GM18907 (cell line): ENCODE measurements at regions not wholly inside any gene's neighbourhood (a gene's known extent, or its start where the extent isn't known, plus 50 kb on each side); places are given as distances from the start of the nearest gene placed in this dataset.

Experiments
- ATAC-seq: cut with Tn5 transposase; IDR thresholded peaks from one replicate; pipeline ENCODE4 v1.9.1; 2021; ENCODE audit warnings: mild to moderate bottlenecking, moderate library complexity; ENCODE audit not compliant: unreplicated experiment

- no peak for ATAC-seq
These were observed 108.0 kb upstream of the ID2 start for GRCh38 chr2:8573942-8574195.

GRCh38 chr2:8574196-8575037 lies 107.4 kb upstream of the ID2 start:
- peak; percentile 68 for ATAC-seq

GRCh38 chr2:8575038-8575833 lies 106.6 kb upstream of the ID2 start:
- peak; percentile 40 for ATAC-seq

GRCh38 chr2:8575834-8576423 lies 105.9 kb upstream of the ID2 start:
- no peak for ATAC-seq

GRCh38 chr2:8576525-8577167 lies 105.2 kb upstream of the ID2 start:
- peak; percentile 37 for ATAC-seq

- no peak for ATAC-seq
These were observed 104.3 kb upstream of the ID2 start for GRCh38 chr2:8577573-8577972.

- ATAC-seq: no peak
These were observed 103.3 kb upstream of the ID2 start for GRCh38 chr2:8578335-8579244.

GRCh38 chr2:8579485-8580085 lies 102.3 kb upstream of the ID2 start:
- ATAC-seq: no peak

GRCh38 chr2:8580316-8581233 lies 101.3 kb upstream of the ID2 start:
- no peak for ATAC-seq

- no peak for ATAC-seq
These were observed 100.7 kb upstream of the ID2 start for GRCh38 chr2:8581234-8581561.

GRCh38 chr2:8581601-8582041 lies 100.2 kb upstream of the ID2 start:
- no peak for ATAC-seq

- ATAC-seq: no peak
These were observed 99.7 kb upstream of the ID2 start for GRCh38 chr2:8582191-8582590.

- ATAC-seq: no peak
These were observed 99.0 kb upstream of the ID2 start for GRCh38 chr2:8582651-8583399.

- peak; percentile 85 for ATAC-seq
These were observed 98.3 kb upstream of the ID2 start for GRCh38 chr2:8583400-8584173.

GRCh38 chr2:8584174-8585066 lies 97.4 kb upstream of the ID2 start:
- no peak for ATAC-seq

- no peak for ATAC-seq
These were observed 95.3 kb upstream of the ID2 start for GRCh38 chr2:8586457-8587051.
